ENCODE measurements at regions not wholly inside any gene's neighbourhood (a gene's known extent, or its start where the extent isn't known, plus 50 kb on each side); places are given as distances from the start of the nearest gene placed in this dataset.
"Not testable (repeated sequence)": the region's sequence is repeated elsewhere in the genome, so short reads cannot be mapped to it uniquely, and the experiment has no call there.

GRCh38 chr16:86347916-86348555 lies 162.3 kb upstream of the FOXF1 start:
- FAIRE-seq, result no peak

GRCh38 chr16:86349338-86349900 lies 160.9 kb upstream of the FOXF1 start:
- FAIRE-seq (no peak), DNase-seq (ENCODE audit: insufficient read length, low spot score) (no peak)
- no peak for TF ChIP-seq CTCF (IDR thresholded peaks at IDR 0.05; ENCODE audit: insufficient read depth, missing control alignments)

More at GRCh38 chr16:86347916-86348555, 162.3 kb upstream of the FOXF1 start:
- DNase-seq (ENCODE audit: insufficient read length, low spot score), result no peak
- TF ChIP-seq CTCF (IDR thresholded peaks at IDR 0.05; ENCODE audit: insufficient read depth, missing control alignments), result no peak

GRCh38 chr16:86350289-86350688 lies 160.0 kb upstream of the FOXF1 start:
- no peak for FAIRE-seq
- TF ChIP-seq CTCF (IDR thresholded peaks at IDR 0.05; ENCODE audit: insufficient read depth, missing control alignments), result no peak
- DNase-seq (ENCODE audit: insufficient read length, low spot score), result no peak

GRCh38 chr16:86351041-86351784 lies 159.1 kb upstream of the FOXF1 start:
- no peak for TF ChIP-seq CTCF (IDR thresholded peaks at IDR 0.05; ENCODE audit: insufficient read depth, missing control alignments)
- FAIRE-seq (no peak), DNase-seq (ENCODE audit: insufficient read length, low spot score) (no peak)

GRCh38 chr16:86351785-86352139 lies 158.6 kb upstream of the FOXF1 start:
- not testable (repeated sequence) for DNase-seq (ENCODE audit: insufficient read length, low spot score); FAIRE-seq

GRCh38 chr16:86353148-86353547 lies 157.2 kb upstream of the FOXF1 start:
- no peak for TF ChIP-seq CTCF (IDR thresholded peaks at IDR 0.05; ENCODE audit: insufficient read depth, missing control alignments)
- no peak for DNase-seq (ENCODE audit: insufficient read length, low spot score)
- FAIRE-seq, result no peak

GRCh38 chr16:86353948-86354347 lies 156.4 kb upstream of the FOXF1 start:
- DNase-seq (ENCODE audit: insufficient read length, low spot score), result no peak
- no peak for TF ChIP-seq CTCF (IDR thresholded peaks at IDR 0.05; ENCODE audit: insufficient read depth, missing control alignments)

More at GRCh38 chr16:86353948-86354347, 156.4 kb upstream of the FOXF1 start:
- FAIRE-seq, result no peak
